OCI-LY1 (cell line): ENCODE measurements at regions not wholly inside any gene's neighbourhood (a gene's known extent, or its start where the extent isn't known, plus 50 kb on each side); places are given as distances from the start of the nearest gene placed in this dataset.

Experiments used
- CTCF ChIP-seq: fragments of 200-600 bp; sonication (generic), shearing (Covaris generic); IDR thresholded peaks from 2 replicates; pipeline ENCODE4 v1.5.1; 2017; ENCODE audit warnings: mild to moderate bottlenecking, antibody characterized with exemption, low read length, moderate library complexity, mixed read lengths
- EZH2 ChIP-seq: fragments of 200-600 bp; sonication (generic), shearing (Covaris generic); IDR thresholded peaks from 2 replicates; pipeline ENCODE4 v1.8.0; 2017; ENCODE audit warnings: borderline replicate concordance, mixed run types, mild to moderate bottlenecking, antibody characterized with exemption, low read length, moderate library complexity, mixed read lengths

GRCh38 chr3:27606537-27606936, 115.6 kb downstream of the EOMES start:
- TF ChIP-seq CTCF (no peak), EZH2 (no peak)
